HepG2 (cell line): ENCODE measurements at regions not wholly inside any gene's neighbourhood (a gene's known extent, or its start where the extent isn't known, plus 50 kb on each side); places are given as distances from the start of the nearest gene placed in this dataset.

Experiments used
- BCL3 ChIP-seq: sonication (generic); formaldehyde crosslinking; IDR thresholded peaks from 2 replicates; pipeline ENCODE4 v1.5.1; 2020; ENCODE audit warnings: mild to moderate bottlenecking, missing genetic modification reagents, moderate library complexity
- CTCF ChIP-seq: sonication (generic); formaldehyde crosslinking; IDR thresholded peaks from 2 replicates; pipeline ENCODE4 v1.5.0; 2020; ENCODE audit warnings: mild to moderate bottlenecking, missing genetic modification reagents, moderate library complexity
- EED ChIP-seq: sonication (generic); formaldehyde crosslinking; IDR thresholded peaks from 2 replicates; pipeline ENCODE4 v1.5.0; 2020; ENCODE audit warnings: mild to moderate bottlenecking, missing genetic modification reagents
- EZH2 ChIP-seq: conservative IDR thresholded peaks from 2 replicates; pipeline ENCODE4 v1.6.1; 2012; ENCODE audit warnings: mild to moderate bottlenecking, low read depth, low read length, moderate library complexity
- MAF1 ChIP-seq: sonication (generic); formaldehyde crosslinking; IDR thresholded peaks from 2 replicates; pipeline ENCODE4 v1.5.0; 2020; ENCODE audit warnings: missing genetic modification reagents, borderline replicate concordance
- NFIC ChIP-seq: IDR thresholded peaks from 2 replicates; pipeline ENCODE4 v1.6.1; 2012; ENCODE audit warnings: mild to moderate bottlenecking, low read length, inconsistent platforms
- ZBTB4 ChIP-seq: sonication (generic); formaldehyde crosslinking; IDR thresholded peaks from 2 replicates; pipeline ENCODE4 v1.4.0; 2020; ENCODE audit warnings: missing genetic modification reagents, mild to moderate bottlenecking, borderline replicate concordance
- ZFP36 ChIP-seq: fragments of 150-350 bp; IDR thresholded peaks from 2 replicates; pipeline ENCODE4 v1.6.1; 2018; ENCODE audit warnings: borderline replicate concordance, low read length, low read depth; ENCODE audit not compliant: partially characterized antibody

- TF ChIP-seq ZFP36 = no peak
- no peak for TF ChIP-seq BCL3 (CRISPR knock-in tag)
- no peak for TF ChIP-seq CTCF
- no peak for TF ChIP-seq ZBTB4 (CRISPR knock-in tag)
- TF ChIP-seq EZH2 = no peak
- no peak for TF ChIP-seq EED (CRISPR knock-in tag)
- no peak; the same call in 1 of the 2 replicates for TF ChIP-seq NFIC
- TF ChIP-seq MAF1 (CRISPR knock-in tag) = no peak
Measured at GRCh38 chr4:162683659-162684370, 482.9 kb downstream of the NAF1 start.
